GM21825 (cell line): ENCODE measurements at regions not wholly inside any gene's neighbourhood (a gene's known extent, or its start where the extent isn't known, plus 50 kb on each side); places are given as distances from the start of the nearest gene placed in this dataset.

Experiments
- ATAC-seq: cut with Tn5 transposase; IDR thresholded peaks from one replicate; pipeline ENCODE4 v1.9.1; 2021; ENCODE audit warnings: mild to moderate bottlenecking, moderate library complexity; ENCODE audit not compliant: unreplicated experiment

GRCh38 chr4:19999775-20000414, 251.8 kb upstream of the SLIT2 start:
- ATAC-seq: no peak

DNA sequence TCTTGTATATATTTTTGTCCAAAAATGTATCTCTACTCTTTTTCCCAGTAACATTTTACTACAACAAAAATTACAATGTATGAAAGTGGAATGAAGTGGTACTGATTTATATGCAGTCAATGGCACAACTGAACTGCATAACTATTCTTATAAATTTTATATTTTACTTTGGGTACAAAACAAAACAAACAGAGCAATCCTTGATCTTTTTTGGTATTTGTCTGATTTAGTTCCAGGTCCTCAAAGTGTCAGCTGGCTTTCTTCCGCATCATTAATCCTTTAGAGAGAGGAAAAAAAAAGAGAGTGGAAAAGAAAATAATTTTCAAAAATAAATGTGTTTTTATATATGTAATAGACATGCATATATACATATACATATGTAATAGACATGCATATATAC, 252.4 kb upstream of the SLIT2 start:
- no peak for ATAC-seq

- ATAC-seq: no peak
Observed at GRCh38 chr4:19993242-19993641, 258.5 kb upstream of the SLIT2 start.

DNA sequence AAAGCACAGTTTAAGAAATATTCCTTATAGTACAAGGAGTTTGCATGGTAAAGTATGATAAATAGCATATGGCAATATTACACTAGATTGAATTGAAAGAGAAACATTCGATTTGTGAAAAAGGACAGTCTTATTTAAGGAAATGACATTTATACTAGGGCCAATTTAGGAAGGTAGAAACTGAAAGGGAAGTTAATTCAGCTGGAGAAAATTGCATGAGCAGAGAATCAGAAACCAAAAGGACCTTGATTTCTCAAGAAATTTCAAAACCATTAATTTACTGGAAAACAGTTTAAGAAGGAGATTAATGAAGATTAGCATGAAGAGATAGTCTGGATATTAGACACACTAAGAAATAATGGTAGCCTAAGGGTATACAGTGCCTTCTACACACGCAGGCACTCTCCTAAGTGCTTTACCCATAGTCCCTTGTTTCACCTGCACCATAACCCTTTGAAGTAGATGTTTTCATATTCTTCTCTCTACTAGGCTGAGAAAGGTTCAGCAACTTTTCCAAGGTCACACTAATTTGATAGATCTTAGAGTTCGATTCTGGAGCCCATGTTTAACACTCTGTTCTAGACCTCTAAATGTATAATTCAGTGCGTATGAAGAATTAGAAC, 259.1 kb upstream of the SLIT2 start:
- ATAC-seq: no peak

DNA sequence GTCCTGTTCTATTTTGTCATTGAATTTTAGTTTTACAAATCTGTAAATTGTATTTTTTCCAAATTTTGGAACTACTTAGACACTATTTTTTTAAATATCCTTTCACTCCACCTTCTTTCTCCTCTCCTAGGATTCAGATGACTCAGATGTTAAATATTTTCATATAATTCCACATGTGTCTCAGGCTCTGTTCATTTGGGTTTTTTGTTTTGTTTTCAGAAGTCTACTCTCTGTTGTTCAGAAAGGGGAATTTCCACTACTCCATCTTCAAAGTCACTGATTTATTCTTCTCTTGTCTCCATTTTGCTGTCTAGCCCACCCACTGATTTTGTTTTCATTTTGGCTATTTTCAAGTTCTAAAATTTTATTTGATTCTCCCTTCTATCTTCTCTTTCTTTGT, 264.0 kb upstream of the SLIT2 start:
- no peak for ATAC-seq

DNA sequence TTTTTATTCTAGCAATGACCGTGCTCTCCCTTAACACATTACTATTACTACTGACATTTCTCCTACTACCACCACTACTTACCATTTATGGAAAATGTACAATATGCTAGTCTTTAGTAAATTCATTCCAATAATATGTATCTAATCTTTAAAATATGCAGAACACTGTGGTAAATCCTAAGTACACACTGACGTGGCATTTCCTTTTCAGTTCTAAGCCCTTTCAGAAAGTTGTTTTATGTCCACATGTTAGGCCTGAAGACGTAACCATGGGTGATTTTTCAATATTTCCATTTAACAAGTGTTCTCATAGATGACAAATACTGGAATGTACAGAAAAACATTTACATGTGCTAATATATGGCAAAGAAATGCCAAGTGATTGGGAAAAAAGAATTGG, 268.6 kb upstream of the SLIT2 start:
- no peak for ATAC-seq

DNA sequence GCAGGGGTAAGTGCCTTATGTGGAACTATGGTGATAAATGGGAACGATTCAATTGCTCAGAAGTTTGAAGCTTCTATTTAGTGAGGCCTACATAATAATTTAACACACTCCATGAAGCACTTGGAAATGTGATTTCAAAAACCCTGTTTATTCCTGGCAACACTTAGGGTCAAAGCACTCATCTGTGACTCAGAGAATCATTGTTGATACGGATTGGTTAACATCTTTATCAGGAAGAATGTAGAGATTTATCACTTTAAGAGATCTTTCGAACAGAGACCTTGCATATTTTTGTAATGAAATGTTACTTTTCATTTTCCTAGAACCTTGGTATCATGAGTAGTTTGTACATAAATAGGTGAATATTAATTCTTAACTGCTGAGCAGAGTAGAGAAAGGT, 269.1 kb upstream of the SLIT2 start:
- no peak for ATAC-seq

DNA sequence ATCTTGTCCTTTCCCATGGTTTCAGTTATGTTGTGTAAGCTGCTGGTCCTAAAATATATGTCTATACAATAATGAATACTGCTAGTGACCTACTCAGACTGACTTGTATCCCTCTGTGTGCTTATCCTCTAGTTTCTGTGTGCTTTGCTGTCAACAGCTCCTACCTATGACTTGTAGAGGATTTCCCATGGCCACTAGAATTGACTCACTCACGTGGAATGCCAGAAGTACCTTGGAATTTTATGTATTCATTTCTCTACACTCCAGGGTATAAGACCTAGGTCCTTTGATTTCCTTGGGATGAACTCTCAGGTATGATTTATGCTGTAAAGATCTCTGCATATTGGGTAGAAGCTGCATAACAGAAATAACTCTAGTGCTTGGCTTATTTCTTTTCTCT, 279.9 kb upstream of the SLIT2 start:
- no peak for ATAC-seq

DNA sequence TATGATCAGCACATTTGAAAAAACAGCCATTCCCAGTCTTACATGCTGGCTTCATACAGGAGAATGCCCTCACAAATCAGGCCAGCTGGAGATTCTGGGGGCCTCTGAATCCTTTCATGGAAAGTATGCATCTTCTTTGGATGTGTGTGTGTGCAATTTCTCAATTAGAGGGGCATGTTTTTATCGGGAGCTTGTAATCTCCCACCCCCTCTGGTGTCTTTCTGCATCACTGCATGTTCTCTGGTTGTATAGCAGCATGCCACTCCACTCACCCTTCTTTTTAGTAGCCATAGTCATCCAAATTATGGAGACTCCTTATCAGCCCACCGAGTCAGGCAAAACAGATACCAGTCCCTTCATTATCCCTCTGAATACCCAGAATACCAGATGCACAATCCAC, 282.2 kb upstream of the SLIT2 start:
- ATAC-seq: no peak

- no peak for ATAC-seq
Observed at GRCh38 chr4:19961091-19961490, 290.6 kb upstream of the SLIT2 start.

GRCh38 chr4:19958848-19959247, 292.9 kb upstream of the SLIT2 start:
- ATAC-seq: no peak

- no peak for ATAC-seq
Observed at GRCh38 chr4:19947349-19947748, 304.4 kb upstream of the SLIT2 start.

GRCh38 chr4:19945979-19946380, 305.7 kb upstream of the SLIT2 start:
- no peak for ATAC-seq

GRCh38 chr4:19945501-19945900, 306.2 kb upstream of the SLIT2 start:
- ATAC-seq: no peak

DNA sequence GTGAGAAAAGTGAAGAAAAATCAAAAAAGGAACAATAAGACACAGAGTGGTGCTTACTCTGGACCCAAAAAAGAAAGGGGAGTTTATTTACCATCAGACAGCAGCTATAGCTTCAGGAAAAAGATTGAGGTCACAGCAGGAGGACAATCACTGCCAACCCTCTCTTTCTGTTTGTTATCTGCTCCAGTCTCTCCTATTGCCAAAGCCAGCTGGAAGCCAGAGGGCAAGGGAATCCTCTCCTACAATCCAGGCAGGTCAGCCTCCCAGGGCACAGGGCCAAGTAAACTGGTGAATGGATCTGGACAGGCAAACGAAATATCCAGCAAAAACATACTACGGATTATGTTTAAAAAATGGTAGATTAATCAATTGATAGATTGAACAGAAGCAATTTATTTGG, 306.9 kb upstream of the SLIT2 start:
- no peak for ATAC-seq

GRCh38 chr4:19944251-19944650, 307.5 kb upstream of the SLIT2 start:
- ATAC-seq: no peak

GRCh38 chr4:19941434-19941833, 310.3 kb upstream of the SLIT2 start:
- ATAC-seq: no peak

GRCh38 chr4:19940861-19941260, 310.8 kb upstream of the SLIT2 start:
- ATAC-seq: no peak

- ATAC-seq: no peak
Observed at GRCh38 chr4:19936476-19936875, 315.2 kb upstream of the SLIT2 start.

DNA sequence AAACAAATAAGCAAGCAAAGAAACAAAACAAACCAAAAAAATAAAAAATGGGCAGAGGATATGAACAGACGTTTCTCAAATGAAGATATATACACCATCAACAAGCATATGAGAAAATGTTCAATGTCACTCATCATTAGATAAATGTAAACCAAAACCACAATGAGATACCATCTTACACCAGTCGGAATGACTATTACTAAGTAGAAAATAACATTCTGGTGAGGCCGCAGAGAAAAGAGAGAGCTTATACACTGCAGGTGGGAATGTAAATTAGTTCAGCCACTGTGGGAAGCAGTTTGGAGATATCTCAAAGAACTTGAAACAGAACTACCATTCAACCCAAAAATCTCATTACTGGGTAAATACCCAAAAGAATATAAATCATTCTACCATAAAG, 321.0 kb upstream of the SLIT2 start:
- no peak for ATAC-seq

DNA sequence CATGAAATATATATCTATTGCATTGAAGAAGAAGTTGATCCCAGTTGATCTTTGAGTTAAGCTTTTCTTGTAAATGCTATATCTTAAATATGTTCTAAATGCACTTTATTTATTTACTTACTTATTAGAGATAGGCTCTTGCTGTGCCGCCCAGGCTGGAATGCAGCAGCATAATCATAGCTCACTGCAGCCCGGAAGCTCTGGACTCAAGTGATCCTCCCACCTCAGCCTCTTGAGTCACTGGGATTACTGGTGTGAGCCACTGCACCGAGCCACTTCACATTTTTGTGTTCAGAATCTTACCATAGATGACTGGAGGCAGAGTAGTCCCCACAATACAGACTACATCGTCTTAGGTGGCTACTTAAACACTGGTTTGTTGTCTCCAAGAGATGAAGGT, 324.3 kb upstream of the SLIT2 start:
- ATAC-seq: no peak

GRCh38 chr4:19925516-19925915, 326.2 kb upstream of the SLIT2 start:
- no peak for ATAC-seq

GRCh38 chr4:19924761-19925160, 326.9 kb upstream of the SLIT2 start:
- no peak for ATAC-seq
